GM23248 (cell line): ENCODE measurements at regions not wholly inside any gene's neighbourhood (a gene's known extent, or its start where the extent isn't known, plus 50 kb on each side); places are given as distances from the start of the nearest gene placed in this dataset.

Experiments
- EZH2 ChIP-seq: fragments of 200-600 bp; sonication (generic); IDR thresholded peaks from 2 replicates; pipeline ENCODE4 v1.6.1; 2018; ENCODE audit warnings: antibody characterized with exemption, mild to moderate bottlenecking; ENCODE audit not compliant: insufficient read depth, poor library complexity, severe bottlenecking
- EZH2phosphoT487 ChIP-seq: fragments of 200-600 bp; sonication (generic); IDR thresholded peaks from 2 replicates; pipeline ENCODE4 v1.6.1; 2018; ENCODE audit warnings: antibody characterized with exemption, moderate library complexity, mild to moderate bottlenecking, low read depth; ENCODE audit not compliant: insufficient read depth

- TF ChIP-seq EZH2phosphoT487 (no peak), EZH2 (no peak)
Measured at GRCh38 chr5:152499814-152500535, 94.9 kb upstream of the NMUR2 start.
